ENCODE measurements at regions not wholly inside any gene's neighbourhood (a gene's known extent, or its start where the extent isn't known, plus 50 kb on each side); places are given as distances from the start of the nearest gene placed in this dataset.

- POLR2A ChIA-PET, result no interaction called here
- Histone ChIP-seq H3K9me3 (ENCODE audit: control insufficient read depth, insufficient read depth, low read depth, low read length) (no peaks in the 10 kb centered on the region), H3K36me3 (ENCODE audit: control insufficient read depth, insufficient read depth, low read length) (no peaks in the 10 kb centered on the region), H3K27ac (ENCODE audit: low read length) (no peak overlapping the region), H3K4me1 (ENCODE audit: control insufficient read depth, insufficient read depth, low read length) (no peaks in the 10 kb centered on the region), H3K4me3 (ENCODE audit: low read depth in 2 of 2, low read length in 2 of 2) (no peak overlapping the region), H3K27me3 (ENCODE audit: control insufficient read depth, insufficient read depth, low read length) (peaks cover 7% of the 10 kb centered on the region; the same call in 1 of the 2 replicates)
- ATAC-seq (no peak), DNase-seq (ENCODE audit: low read depth, low spot score) (no peak)
- intact Hi-C loops (cut with micrococcal nuclease; ENCODE audit: unreplicated experiment), result no loop called here
- in situ Hi-C loops (cut with HindIII; ENCODE audit: low pct_unique_long_range_greater_than_20kb, low sequenced_read_pairs), result no loop called here
- TF ChIP-seq TCF7L2 (IDR thresholded peaks at IDR 0.05; ENCODE audit: low read depth, low read length), result no peak
- no peak for TF ChIP-seq CTCF (IDR thresholded peaks at IDR 0.05)
- BruUV-seq (replicated peaks), result no TSS peak
- CTCF ChIA-PET, result no interaction called here
These were observed 100.3 kb downstream of the FAM50B start for GRCh38 chr6:3949521-3949920.

DNA sequence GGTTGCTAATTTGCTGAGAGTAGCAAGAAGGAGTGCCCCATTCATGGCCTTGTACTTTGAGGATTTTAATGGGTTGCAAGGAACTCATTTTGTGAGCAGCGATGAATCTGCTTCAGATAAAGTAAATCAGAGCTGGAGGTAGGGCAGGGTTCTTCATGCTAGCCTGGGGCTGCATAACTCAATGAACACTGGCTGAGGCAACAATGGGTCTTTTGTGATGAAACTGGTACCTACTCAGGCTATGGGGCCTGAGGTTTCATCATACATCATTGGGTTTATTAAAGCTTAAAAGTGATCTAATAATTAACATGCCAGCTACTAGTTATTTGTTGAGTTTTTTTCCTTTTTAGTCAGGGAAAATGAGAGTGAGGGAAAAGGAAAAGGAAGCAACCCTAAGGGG is 106.9 kb downstream of the FAM50B start:
- in situ Hi-C loops (cut with HindIII; ENCODE audit: low pct_unique_long_range_greater_than_20kb, low sequenced_read_pairs) (no loop called here), intact Hi-C loops (cut with micrococcal nuclease; ENCODE audit: unreplicated experiment) (no loop called here)
- ATAC-seq (no peak), DNase-seq (ENCODE audit: low read depth, low spot score) (no peak)
- Histone ChIP-seq H3K27ac (ENCODE audit: low read length) (no peak overlapping the region), H3K36me3 (ENCODE audit: control insufficient read depth, insufficient read depth, low read length) (no peaks in the 10 kb centered on the region), H3K9me3 (ENCODE audit: control insufficient read depth, insufficient read depth, low read depth, low read length) (no peaks in the 10 kb centered on the region), H3K4me1 (ENCODE audit: control insufficient read depth, insufficient read depth, low read length) (no peaks in the 10 kb centered on the region), H3K4me3 (ENCODE audit: low read depth in 2 of 2, low read length in 2 of 2) (no peak overlapping the region), H3K27me3 (ENCODE audit: control insufficient read depth, insufficient read depth, low read length) (no peaks in the 10 kb centered on the region)
- CTCF ChIA-PET, result no interaction called here
- no TSS peak for BruUV-seq (replicated peaks)
- no peak for TF ChIP-seq CTCF (IDR thresholded peaks at IDR 0.05)
- no peak for TF ChIP-seq TCF7L2 (IDR thresholded peaks at IDR 0.05; ENCODE audit: low read depth, low read length)
- no peak for TF ChIP-seq POLR2AphosphoS5 (IDR thresholded peaks at IDR 0.05; ENCODE audit: low read depth, low read length)
- TF ChIP-seq, protein P1, sequence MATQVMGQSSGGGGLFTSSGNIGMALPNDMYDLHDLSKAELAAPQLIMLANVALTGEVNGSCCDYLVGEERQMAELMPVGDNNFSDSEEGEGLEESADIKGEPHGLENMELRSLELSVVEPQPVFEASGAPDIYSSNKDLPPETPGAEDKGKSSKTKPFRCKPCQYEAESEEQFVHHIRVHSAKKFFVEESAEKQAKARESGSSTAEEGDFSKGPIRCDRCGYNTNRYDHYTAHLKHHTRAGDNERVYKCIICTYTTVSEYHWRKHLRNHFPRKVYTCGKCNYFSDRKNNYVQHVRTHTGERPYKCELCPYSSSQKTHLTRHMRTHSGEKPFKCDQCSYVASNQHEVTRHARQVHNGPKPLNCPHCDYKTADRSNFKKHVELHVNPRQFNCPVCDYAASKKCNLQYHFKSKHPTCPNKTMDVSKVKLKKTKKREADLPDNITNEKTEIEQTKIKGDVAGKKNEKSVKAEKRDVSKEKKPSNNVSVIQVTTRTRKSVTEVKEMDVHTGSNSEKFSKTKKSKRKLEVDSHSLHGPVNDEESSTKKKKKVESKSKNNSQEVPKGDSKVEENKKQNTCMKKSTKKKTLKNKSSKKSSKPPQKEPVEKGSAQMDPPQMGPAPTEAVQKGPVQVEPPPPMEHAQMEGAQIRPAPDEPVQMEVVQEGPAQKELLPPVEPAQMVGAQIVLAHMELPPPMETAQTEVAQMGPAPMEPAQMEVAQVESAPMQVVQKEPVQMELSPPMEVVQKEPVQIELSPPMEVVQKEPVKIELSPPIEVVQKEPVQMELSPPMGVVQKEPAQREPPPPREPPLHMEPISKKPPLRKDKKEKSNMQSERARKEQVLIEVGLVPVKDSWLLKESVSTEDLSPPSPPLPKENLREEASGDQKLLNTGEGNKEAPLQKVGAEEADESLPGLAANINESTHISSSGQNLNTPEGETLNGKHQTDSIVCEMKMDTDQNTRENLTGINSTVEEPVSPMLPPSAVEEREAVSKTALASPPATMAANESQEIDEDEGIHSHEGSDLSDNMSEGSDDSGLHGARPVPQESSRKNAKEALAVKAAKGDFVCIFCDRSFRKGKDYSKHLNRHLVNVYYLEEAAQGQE (IDR thresholded peaks at IDR 0.05; ENCODE audit: insufficient read depth in 1 of 2, low read depth in 2 of 2, low read length in 1 of 2), result no peak
- TF ChIP-seq SIN3A (IDR thresholded peaks at IDR 0.05; ENCODE audit: borderline replicate concordance, insufficient read depth, low read depth, low read length), result no peak
- POLR2A ChIA-PET, result no interaction called here

GRCh38 chr6:3957321-3957720 is 108.1 kb downstream of the FAM50B start:
- ATAC-seq (no peak), DNase-seq (ENCODE audit: low read depth, low spot score) (no peak)
- POLR2A ChIA-PET, result no interaction called here
- Histone ChIP-seq H3K4me3 (ENCODE audit: low read depth in 2 of 2, low read length in 2 of 2) (no peak overlapping the region), H3K36me3 (ENCODE audit: control insufficient read depth, insufficient read depth, low read length) (no peaks in the 10 kb centered on the region), H3K4me1 (ENCODE audit: control insufficient read depth, insufficient read depth, low read length) (no peaks in the 10 kb centered on the region), H3K9me3 (ENCODE audit: control insufficient read depth, insufficient read depth, low read depth, low read length) (no peaks in the 10 kb centered on the region), H3K27me3 (ENCODE audit: control insufficient read depth, insufficient read depth, low read length) (no peaks in the 10 kb centered on the region), H3K27ac (ENCODE audit: low read length) (no peak overlapping the region)
- in situ Hi-C loops (cut with HindIII; ENCODE audit: low pct_unique_long_range_greater_than_20kb, low sequenced_read_pairs) (no loop called here), intact Hi-C loops (cut with micrococcal nuclease; ENCODE audit: unreplicated experiment) (no loop called here)
- TF ChIP-seq SIN3A (IDR thresholded peaks at IDR 0.05; ENCODE audit: borderline replicate concordance, insufficient read depth, low read depth, low read length), result no peak
- TF ChIP-seq, protein P1 (IDR thresholded peaks at IDR 0.05; ENCODE audit: insufficient read depth in 1 of 2, low read depth in 2 of 2, low read length in 1 of 2), result no peak
- no peak for TF ChIP-seq POLR2AphosphoS5 (IDR thresholded peaks at IDR 0.05; ENCODE audit: low read depth, low read length)
- no peak for TF ChIP-seq CTCF (IDR thresholded peaks at IDR 0.05)
- TF ChIP-seq TCF7L2 (IDR thresholded peaks at IDR 0.05; ENCODE audit: low read depth, low read length), result no peak
- CTCF ChIA-PET, result no interaction called here
- BruUV-seq (replicated peaks), result no TSS peak

Measured in Panc1 (cell line).